ENCODE measurements at regions not wholly inside any gene's neighbourhood (a gene's known extent, or its start where the extent isn't known, plus 50 kb on each side); places are given as distances from the start of the nearest gene placed in this dataset.

DNA sequence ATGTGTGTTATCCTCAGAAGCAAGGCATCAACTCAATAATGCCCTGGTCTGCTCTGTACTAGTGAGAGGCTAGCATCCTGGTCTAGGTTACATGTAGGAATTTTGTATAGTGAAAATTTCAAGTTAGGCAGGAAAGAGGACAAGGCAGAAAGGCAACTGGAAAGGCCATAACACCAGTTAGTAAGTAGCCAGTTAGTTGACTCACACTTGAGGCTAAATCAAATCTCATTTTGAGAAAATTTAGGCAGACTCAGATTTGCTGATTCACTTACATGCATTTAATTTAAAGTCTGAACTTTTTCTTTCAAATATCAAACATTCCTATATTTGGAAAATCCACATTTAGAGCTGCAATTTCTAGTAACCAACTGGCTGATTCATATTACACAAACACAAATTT lies 184.5 kb upstream of the TCF21 start:
- Mint-ChIP-seq H3K4me3 (ENCODE audit: unreplicated experiment) (no peak overlapping the region), H3K9me3 (ENCODE audit: unreplicated experiment) (no peaks in the 10 kb centered on the region), H3K27ac (ENCODE audit: unreplicated experiment) (peak overlapping the region; percentile 20), H3K36me3 (ENCODE audit: unreplicated experiment) (no peaks in the 10 kb centered on the region), H3K27me3 (ENCODE audit: unreplicated experiment) (no peaks in the 10 kb centered on the region), H3K4me1 (ENCODE audit: unreplicated experiment) (peaks cover 45% of the 10 kb centered on the region)
- TF ChIP-seq, protein P1, sequence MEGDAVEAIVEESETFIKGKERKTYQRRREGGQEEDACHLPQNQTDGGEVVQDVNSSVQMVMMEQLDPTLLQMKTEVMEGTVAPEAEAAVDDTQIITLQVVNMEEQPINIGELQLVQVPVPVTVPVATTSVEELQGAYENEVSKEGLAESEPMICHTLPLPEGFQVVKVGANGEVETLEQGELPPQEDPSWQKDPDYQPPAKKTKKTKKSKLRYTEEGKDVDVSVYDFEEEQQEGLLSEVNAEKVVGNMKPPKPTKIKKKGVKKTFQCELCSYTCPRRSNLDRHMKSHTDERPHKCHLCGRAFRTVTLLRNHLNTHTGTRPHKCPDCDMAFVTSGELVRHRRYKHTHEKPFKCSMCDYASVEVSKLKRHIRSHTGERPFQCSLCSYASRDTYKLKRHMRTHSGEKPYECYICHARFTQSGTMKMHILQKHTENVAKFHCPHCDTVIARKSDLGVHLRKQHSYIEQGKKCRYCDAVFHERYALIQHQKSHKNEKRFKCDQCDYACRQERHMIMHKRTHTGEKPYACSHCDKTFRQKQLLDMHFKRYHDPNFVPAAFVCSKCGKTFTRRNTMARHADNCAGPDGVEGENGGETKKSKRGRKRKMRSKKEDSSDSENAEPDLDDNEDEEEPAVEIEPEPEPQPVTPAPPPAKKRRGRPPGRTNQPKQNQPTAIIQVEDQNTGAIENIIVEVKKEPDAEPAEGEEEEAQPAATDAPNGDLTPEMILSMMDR (IDR thresholded peaks at IDR 0.05), result no peak
- no peak for DNase-seq (ENCODE audit: extremely low spot score, unreplicated experiment)

DNA sequence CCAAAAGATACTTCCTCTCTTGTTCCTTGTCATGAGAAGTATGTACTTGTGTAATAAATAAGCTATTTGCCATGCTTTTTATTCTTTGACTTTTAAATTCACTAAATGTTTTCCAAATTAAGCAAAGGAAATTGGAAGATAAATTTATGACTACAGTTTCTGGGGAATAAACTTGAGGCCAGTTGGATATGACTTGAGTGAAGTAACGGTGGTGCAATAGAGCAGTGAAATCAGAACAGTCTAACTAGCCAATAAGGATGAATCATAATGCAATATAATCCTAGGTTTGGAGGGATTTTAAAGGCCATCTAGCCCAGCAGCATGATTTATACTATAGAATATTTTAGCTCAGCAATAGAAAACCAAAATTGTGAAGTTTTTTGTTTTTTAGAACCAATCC lies 183.8 kb upstream of the TCF21 start:
- Mint-ChIP-seq H3K36me3 (ENCODE audit: unreplicated experiment) (no peaks in the 10 kb centered on the region), H3K27me3 (ENCODE audit: unreplicated experiment) (no peaks in the 10 kb centered on the region), H3K9me3 (ENCODE audit: unreplicated experiment) (no peaks in the 10 kb centered on the region), H3K27ac (ENCODE audit: unreplicated experiment) (peak overlapping the region; percentile 95), H3K4me1 (ENCODE audit: unreplicated experiment) (peaks cover 45% of the 10 kb centered on the region), H3K4me3 (ENCODE audit: unreplicated experiment) (no peak overlapping the region)
- TF ChIP-seq, protein P1 (IDR thresholded peaks at IDR 0.05), result no peak
- DNase-seq (ENCODE audit: extremely low spot score, unreplicated experiment), result no peak

DNA sequence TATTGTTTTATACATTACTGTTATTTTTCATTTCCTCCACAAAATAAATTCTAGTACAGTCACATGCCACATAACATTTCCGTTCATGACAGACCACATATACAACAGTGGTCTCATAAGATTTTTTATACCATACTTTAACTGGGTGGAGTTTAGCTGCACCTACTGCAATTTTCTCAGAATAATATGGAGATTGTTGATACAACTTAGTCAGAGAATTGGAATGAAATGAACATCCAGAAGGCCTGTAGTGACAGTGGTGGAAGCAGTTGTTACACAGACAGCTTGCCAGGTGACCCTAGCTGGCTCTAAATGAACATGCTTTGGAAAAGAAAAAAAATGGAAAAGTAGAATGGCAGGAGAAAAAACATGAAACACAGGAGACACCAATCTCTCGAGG lies 183.2 kb upstream of the TCF21 start:
- H3K36me3 Mint-ChIP-seq (ENCODE audit: unreplicated experiment), result no peaks in the 10 kb centered on the region
- peaks cover 45% of the 10 kb centered on the region for H3K4me1 Mint-ChIP-seq (ENCODE audit: unreplicated experiment)
- no peaks in the 10 kb centered on the region for H3K27me3 Mint-ChIP-seq (ENCODE audit: unreplicated experiment)
- H3K27ac Mint-ChIP-seq (ENCODE audit: unreplicated experiment), result peak overlapping the region; percentile 95
- H3K4me3 Mint-ChIP-seq (ENCODE audit: unreplicated experiment), result no peak overlapping the region
- DNase-seq (ENCODE audit: extremely low spot score, unreplicated experiment), result no peak
- H3K9me3 Mint-ChIP-seq (ENCODE audit: unreplicated experiment), result no peaks in the 10 kb centered on the region
- TF ChIP-seq, protein P1 (IDR thresholded peaks at IDR 0.05), result no peak

DNA sequence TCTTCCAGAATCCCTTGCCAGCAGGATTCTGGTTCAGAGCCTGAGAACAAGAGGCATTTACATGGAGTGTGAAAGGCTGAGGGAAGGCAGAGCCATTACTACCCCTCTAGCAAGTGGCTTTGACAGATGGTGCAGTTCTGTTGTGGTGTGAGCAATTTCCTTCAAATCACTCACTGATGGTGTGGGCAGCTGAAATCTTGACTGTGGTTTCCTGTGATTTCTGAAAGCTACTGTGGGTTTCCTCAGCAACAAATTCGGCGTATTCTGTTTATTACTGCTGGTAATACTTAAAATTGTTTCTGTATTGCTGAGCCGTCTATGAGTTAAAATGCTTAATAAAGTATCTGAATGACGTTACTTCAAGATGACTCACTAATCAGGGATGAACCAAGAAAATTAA lies 181.5 kb upstream of the TCF21 start:
- TF ChIP-seq, protein P1 (IDR thresholded peaks at IDR 0.05), result no peak
- H3K4me1 Mint-ChIP-seq (ENCODE audit: unreplicated experiment), result peaks cover 39% of the 10 kb centered on the region
- H3K27me3 Mint-ChIP-seq (ENCODE audit: unreplicated experiment), result no peaks in the 10 kb centered on the region
- no peak for DNase-seq (ENCODE audit: extremely low spot score, unreplicated experiment)
- H3K4me3 Mint-ChIP-seq (ENCODE audit: unreplicated experiment), result no peak overlapping the region
- no peaks in the 10 kb centered on the region for H3K9me3 Mint-ChIP-seq (ENCODE audit: unreplicated experiment)
- H3K36me3 Mint-ChIP-seq (ENCODE audit: unreplicated experiment), result no peaks in the 10 kb centered on the region
- H3K27ac Mint-ChIP-seq (ENCODE audit: unreplicated experiment), result peak overlapping the region; percentile 66

DNA sequence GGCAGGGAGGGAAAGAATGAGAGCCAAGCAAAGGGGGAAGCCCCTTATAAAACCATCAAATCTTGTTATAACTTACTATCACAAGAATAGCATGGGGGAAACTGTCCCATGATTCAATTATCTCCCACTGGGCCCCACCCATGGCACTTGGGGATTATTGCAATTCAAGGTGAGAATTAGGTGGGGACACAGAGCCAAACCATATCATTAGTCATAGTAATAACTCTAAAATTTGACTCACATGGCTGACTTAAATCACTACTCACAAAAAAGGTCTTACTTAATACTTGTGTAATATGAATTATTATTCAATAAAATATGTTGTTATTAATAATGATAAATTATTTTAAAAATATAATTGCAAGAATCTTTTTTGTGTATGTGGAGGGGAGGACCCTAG lies 178.1 kb upstream of the TCF21 start:
- Mint-ChIP-seq H3K4me3 (ENCODE audit: unreplicated experiment) (no peak overlapping the region), H3K27ac (ENCODE audit: unreplicated experiment) (no peak overlapping the region), H3K9me3 (ENCODE audit: unreplicated experiment) (no peaks in the 10 kb centered on the region), H3K36me3 (ENCODE audit: unreplicated experiment) (no peaks in the 10 kb centered on the region), H3K27me3 (ENCODE audit: unreplicated experiment) (no peaks in the 10 kb centered on the region), H3K4me1 (ENCODE audit: unreplicated experiment) (peaks cover 21% of the 10 kb centered on the region)
- DNase-seq (ENCODE audit: extremely low spot score, unreplicated experiment), result no peak
- TF ChIP-seq, protein P1 (IDR thresholded peaks at IDR 0.05), result no peak

Data from osteocyte (in vitro differentiated cells).